Activated CD8-positive, alpha-beta memory T cell treated with anti-CD3 and anti-CD28 coated beads for 24 hours (primary cell): ENCODE measurements at regions not wholly inside any gene's neighbourhood (a gene's known extent, or its start where the extent isn't known, plus 50 kb on each side); places are given as distances from the start of the nearest gene placed in this dataset.

Source experiments
- DNase-seq: peaks from one replicate; pipeline ENCODE4 v3.0.0-alpha.2; 2020

DNA sequence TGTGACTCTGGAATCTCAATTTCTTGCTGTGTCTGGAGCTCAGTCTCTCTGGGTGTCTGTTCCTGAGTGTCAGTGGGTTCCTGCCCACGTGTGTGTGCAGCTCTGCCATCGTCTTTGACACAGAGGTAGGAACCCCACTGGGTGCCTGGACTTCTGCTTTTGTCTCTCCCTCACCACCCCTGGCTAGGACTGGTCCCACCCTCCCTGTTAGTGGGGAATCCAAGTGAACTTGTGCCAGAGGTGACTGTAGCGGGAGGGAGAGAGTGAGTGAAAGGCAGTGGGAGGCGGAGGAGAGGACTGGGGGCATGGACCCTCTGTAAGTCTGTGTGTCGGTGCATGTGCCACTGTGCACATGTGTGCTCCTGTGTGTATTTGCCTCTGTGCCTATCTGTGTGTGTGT lies 299.9 kb upstream of the ZMIZ1 start:
- DNase-seq, result no peak

DNA sequence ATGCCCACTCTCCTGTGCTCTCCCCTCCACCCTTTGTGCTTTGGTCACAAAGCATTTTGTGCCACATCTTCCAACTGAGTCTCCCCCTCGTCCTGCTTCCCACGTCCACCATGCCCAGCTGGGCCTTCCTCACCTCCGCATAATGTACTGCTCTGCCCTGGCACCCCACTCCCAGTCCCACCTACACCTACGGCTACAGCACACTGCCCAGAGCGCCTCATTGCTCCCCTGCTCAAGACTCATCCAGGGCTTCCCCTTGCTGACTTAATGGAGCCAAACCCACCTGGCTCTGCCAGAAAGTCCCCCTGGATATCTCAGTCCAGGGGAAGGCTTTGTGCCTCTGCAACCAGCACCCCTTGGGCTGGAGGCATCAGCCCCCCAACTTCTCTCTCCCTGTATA lies 299.2 kb upstream of the ZMIZ1 start:
- DNase-seq, result peak; percentile 32

DNA sequence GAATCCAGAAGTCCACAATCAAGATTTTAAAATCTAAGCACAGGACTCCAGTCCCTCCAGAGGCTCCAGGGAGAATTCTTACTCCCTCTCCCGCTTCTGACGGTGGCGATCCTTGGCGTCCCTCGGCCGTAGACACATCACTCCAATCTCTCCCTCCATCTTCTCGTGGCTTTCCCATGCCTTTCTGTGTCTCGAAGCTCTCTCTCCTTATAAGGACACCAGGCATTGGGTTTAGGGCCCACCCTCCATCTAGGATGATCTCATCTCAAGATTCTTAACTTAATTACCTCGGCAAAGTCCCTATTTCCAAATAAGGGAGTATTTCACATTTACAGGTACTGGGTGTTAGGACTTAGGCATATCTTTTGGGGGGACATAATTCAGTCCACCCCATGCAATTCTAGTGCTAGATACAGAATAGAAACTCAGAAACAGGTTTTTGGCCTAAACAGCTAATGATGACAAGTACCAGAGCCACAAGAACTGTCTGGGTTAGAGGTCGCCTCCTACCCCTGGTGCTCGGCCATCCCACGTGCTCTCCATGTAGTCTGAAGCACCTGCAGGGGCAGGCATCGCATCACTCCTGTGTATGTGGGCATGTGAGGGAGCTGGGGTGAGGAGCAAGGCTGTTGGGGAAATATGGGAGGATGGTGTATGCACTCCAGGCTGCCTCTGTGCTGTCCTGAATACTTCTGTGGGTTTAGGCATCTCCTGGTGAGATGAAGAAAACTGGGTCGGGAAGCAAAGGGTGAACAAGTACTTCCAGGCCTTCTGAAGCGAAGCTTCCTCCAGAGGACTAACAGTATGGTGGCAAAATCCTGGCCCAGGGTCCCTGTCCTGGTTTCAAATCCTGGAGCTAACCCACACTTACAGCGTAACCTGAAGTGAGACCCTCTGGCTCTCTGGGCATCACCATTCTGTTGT lies 298.3 kb upstream of the ZMIZ1 start:
- peak; percentile 37 for DNase-seq

DNA sequence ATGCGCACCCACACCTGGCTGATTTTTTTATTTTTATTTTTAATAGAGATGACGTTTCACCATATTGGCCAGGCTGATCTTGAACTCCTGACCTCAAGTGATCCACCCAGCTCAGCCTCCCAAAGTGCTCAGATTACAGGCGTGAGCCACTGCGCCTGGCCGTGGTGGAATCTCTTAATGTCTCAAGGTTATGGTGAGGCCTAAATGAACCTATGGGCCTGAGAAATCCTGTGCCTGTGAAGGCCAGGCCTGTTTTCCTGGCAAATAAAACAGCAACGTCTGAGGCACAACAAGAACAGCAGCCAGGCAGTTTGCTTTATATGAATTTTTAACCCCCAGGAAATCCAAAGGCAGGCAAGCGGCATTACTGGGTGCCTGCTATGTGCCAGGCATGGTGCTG lies 297.5 kb upstream of the ZMIZ1 start:
- DNase-seq, result peak; percentile 28

DNA sequence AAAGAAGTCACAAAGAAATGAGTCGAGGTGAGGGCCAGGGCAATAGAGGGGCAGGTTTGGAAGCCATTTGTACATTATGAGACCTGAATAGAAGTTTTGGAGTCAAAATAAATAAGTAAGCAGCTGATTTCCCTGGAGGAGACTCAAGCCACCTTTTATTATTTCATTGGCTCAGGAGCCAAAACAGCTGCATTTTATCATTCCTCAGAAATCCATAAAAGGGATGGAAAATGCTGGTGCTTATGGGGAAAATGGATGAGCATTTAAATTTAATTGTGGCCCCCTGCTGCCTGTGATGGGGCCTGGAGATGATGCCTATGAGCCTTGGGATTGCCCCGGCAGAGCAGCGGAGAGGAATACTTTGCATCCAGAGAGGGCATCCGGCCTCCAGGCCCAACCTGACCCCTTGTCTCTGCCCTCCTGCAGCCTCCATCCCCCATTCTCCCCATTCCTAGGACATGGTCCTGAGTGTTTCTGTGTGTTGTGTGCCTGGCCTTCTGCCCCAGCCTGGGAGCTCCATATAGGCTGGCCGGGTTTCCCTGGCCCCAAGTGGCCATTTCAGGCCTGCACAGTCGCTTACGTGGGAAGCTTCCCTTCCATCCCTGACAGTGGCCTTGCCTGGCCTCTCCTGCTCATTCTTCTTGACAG lies 296.8 kb upstream of the ZMIZ1 start:
- DNase-seq, result no peak

DNA sequence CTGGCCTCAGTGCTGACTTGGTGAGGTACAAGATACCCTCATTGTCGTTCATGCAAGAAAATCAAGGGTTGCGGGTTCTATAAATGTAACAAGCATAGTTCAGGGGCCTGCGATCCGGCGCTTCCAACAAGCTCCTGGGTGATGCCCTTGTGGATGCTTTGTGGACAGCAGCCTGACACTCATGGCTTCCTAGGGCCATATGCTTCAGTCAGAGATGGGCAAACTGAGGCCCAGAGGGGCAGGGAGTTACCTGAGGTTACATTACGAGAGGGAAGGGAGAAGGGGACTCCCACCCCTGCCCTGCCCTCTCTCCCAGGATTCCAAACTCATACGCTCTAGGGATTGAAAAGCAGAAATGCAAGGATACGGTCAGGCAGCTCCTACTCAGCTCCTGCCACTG lies 296.3 kb upstream of the ZMIZ1 start:
- peak; percentile 42 for DNase-seq

DNA sequence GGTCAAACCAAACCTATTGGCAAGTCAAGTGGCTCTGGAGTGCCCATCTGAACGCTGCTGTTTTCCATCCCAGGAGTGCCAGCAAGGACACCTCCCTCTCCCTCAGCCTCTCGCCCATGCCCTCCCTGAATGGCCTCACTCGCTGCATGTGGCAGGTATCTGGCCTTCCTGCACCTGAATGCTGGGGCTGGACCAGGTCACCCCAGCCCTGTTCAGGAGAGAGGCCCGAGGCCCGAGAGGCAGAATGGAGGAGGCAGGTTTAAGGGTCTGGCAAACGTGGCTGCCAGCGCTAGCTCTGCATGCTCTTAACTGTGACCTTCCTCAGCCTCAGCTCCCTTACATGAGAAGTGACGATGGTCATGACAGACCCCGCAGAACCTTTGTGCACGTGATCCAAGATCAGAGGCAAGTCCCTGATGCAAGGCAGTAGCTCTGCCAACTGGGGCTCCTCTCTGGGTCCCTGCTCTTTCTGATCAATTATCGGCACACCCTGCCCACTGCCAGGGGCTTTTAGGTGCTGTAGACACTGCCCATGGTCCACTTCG lies 295.7 kb upstream of the ZMIZ1 start:
- peak; percentile 42 for DNase-seq

DNA sequence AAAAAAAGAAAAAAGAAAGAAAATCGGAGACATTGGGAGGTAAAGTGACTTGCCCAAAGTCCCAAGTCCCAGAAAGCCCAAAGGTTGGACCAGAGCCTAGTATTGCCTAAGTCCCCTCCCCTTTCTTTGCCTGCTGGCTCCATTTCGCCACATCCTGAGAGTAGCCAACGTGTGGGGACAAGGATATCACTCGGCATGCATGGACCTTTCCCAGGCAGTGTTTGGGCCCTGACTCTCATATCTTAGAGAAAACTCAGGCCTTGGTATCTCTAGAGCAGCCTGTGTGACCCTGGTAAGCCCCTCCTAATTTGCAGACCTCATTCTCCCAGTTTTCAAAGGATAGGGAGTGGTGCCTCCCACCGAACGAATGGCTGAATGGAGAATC lies 294.2 kb upstream of the ZMIZ1 start:
- peak; percentile 42 for DNase-seq

DNA sequence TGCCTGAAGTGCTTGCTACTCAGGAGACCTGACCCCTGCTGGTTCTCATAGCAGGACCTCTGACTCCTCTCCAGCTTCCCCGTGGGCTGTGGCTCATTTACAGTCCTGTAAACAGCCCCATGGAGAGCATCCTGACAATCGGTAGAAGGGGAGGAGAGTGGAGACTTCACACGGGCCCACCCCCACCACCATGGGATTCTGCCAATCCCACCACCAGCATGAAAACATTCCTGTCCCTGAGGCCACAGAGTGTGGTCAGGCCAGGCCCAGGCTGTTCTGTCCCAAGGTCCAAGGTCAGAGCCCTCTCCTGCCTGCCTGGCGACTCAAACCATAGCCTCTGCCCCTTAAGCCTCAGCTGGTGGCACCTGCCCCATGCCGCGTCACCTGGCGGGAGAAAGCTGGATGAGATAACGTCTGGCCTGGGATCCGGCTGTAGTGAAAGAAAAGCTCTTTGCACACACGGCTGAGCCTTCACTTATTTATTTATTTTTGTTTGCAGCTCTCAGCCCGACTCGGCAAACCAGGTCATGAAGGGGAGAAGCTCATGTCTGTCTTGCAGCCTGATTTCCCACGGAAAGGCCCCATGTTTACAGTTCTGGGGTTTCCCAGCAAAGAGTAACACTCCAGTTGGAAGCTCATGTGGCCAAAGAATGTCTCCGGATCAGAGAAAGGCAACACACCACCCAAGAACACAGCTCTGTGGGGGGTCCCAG lies 293.6 kb upstream of the ZMIZ1 start:
- DNase-seq, result peak; percentile 41

DNA sequence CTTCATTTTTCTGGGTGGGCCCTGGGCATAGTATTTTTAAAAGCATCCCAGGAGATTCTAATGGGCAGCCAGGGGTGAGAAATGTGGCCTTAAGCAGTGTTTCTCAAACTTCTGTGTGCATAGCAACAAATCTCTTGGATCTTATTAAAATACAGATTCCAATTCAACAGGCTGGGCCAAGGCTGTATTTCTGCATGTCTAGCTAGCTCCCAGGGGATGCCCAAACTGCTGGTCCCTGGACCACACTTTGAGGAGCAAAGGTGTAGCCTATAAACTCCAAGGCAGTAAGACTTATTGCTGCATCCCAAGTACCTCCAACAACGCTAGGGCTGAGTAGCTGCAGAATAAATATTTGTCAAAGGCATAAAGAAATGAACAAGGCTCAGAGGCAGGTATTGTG lies 292.9 kb upstream of the ZMIZ1 start:
- DNase-seq, result no peak

DNA sequence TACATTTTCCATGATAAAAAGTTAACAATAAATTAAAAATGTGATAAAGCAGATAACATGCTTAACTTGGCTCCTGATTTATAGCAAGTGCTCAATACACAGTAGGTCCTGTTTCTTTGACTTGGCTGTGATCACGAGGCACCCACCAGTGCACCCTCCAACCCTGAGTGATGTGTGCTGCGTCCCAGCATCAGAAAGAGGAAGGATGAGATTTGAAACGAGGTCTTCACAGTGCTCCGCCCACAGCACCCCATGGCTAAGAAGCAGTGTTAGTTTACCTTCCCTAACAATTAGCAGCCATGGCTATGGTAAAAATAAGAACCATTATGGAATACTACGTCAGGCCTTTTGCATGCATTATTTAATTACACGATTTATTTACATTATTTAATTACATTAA lies 292.0 kb upstream of the ZMIZ1 start:
- no peak for DNase-seq

DNA sequence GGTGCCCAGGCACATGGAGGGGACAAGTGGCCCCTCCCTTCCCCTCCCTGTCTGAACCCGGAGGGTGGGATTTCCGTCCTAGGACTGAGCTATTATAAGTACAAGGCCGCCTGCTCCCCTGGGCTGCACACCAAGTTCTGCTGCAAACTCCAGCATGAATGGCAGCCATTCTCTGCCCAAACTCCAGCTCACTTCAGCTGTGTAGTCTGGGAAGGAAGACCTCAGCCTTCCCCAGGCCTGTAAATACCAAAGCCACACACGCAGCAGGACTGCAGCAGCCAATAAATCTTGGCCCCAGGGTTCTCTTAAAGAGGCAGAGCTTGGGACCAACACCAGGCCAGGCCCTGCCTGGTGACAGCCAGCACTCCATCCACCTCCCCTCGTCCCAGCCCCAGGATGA lies 291.3 kb upstream of the ZMIZ1 start:
- DNase-seq, result no peak

DNA sequence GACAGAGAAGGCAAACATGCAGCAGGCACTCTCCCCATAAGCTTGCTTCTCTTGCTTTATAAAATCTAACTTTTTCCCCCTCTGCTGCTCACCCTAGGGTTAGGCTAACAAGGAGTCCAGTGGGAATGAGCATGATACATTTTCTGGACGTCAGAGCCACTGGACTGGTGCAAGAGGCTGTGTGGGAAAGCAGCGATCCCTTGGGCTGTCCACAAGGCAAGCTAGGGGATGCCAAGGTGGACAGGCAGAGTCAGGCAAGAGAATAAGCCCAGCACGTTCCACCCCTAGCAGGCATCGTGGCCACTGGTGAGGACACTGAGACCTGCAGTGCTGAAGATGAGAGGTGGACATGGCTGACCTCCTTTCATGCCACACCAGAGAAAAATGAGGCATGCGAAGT lies 290.9 kb upstream of the ZMIZ1 start:
- no peak for DNase-seq

DNA sequence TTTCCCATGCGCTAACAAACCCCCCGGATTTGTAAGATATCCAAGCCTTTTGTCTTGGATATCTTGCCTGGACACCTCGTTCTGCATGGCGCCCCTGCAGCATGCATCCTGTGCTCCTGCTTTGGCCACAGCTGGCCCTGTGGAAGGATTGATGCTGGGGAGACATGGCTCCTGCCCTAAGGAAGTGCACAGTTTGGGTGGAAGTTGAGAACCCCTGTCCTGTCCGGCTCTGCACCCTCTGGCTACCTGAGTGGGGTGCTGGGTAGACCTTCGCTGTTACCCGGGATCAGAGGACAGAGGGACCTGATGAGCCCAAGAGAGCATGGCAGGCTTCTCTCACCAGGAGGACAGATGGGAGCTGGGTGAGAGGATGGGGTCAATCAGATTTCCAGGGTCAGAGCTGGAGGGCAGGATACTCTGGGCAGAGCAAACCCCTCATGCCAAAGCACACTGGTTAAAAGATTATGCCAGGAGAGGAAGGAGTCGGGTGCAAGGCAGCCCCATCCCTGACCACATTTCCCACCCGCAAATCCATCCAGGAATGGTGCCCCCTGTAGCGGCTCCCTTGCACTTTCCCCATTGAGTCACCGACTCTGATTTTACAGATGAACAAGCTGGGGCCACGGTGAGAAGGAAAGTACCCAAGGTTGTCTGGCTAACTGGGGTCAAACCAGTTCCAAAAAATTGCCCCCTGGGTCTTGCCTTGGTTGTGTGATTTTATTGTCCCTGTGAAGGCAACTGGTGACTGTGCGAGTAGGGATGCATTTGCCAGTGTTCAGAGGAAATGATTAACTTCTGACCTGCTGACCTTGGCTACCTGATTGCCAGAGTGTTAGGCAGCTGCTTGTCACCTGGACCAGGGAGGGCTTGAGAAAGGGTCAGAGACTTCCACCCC lies 290.1 kb upstream of the ZMIZ1 start:
- DNase-seq, result no peak

DNA sequence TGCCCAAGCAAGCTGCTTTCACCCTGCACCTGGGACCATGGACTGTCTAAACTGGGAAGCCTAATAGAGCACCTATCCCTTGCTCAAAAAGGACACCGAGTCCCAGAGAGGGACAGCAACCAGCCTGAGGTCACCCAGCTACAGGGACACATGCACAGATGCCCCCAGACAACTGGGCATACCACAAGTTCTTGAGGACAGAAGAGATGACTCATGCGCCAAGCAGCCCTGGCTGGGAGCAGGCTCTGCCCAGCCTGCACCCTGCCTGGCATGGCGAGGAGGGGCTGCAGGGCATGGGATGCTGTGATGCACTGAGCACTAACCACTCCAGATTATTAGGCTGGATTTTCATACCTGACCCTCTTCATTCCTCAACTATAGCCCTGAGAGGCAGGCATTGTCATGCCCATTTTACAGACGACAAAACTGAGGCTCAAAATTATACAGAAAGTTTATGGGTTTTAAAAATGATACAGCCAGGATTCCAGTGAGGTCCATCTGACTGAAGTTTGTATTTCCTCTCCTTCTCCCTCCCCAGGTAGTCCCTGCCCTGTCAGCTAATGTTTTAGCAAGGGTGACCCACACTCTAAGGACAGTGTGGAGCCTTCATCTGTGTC lies 289.3 kb upstream of the ZMIZ1 start:
- DNase-seq, result no peak

DNA sequence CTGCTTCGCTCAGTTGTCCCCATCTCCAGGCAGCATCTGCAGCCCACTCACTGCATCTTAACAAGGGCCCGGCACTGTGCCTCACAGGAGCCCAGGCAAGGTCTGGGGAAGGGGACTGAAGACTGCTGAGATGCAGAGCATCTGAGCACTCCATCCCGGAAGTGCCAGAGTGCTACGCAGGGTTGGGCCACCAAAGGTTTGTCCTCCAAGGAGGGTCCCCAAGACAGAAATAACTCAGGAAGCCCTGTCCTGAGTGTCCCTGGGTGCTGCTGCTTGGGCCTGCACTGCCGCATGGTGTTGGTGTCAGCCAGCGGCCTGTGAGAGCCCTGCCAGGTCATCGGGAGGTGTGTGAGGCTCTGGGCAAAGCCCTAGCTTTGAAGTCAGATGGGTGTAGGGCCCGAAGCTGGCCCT lies 288.2 kb upstream of the ZMIZ1 start:
- no peak for DNase-seq

DNA sequence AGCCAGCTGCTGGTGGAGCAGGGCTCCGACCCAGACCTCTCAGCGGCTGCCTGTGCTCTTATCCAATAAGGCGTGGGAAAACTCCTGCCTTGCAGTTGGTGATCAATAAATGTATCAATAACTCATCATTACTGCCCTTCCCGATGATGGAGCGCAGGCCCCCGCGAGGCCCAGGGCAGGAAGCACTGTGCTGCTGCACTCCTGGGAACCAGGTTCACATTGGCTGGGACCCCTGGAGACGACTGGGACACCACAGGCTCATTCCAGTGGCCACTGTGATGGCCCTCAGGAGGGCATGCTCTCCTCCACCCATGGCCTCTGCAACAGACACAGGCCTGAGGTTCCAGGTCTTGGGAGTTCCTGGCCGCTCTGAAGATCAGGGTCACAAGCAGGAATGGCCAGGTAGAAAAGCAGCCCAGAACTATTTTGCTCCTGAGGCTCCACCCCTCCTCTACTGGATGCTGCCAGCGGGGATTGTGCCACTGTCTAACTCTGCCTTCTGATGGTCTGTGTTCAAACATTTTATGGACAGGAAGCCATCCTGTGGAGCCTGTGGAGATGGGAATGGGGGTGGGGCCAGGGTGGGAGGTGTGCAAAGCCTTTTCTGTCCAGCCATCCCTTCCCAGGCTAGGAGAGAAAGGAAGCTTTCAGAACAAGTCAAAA lies 287.4 kb upstream of the ZMIZ1 start:
- no peak for DNase-seq

DNA sequence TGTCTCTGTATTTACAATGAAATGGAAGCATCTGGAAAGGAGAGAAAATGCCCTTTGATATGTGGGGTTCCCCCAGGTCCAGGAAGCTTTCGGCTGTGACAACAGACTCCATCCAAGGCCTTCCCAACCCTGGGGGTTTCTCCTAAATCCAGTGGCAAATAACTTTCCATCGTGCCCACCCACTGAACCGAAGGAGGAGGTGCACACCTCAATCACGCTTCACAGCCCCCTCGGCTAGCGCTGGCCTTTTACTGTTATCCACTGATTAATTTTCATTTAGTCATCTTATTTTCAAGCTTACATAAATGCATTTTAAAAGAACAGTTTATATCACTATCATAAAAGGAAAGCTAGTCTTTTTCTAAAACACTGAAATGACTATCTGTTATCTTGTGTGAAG lies 286.8 kb upstream of the ZMIZ1 start:
- DNase-seq, result no peak

DNA sequence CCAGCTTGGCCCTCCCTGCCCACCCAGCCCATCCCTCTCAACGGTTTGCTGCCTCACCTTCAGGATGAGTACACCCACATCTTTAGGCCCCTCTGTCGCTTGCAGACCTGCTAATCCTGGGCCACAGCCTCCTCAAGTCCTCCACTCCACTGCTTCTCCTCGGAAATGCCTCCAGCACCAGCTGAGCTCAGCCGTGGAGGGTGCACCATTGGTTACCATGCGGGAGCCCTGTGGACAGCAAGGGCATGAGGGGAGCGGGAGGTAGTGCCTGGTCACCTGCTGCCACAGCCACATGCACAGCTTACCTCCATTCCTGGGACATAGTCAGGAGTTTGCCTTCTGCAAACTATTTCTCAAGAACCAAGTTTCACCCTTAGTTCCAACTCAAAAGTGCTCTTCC lies 286.3 kb upstream of the ZMIZ1 start:
- DNase-seq, result no peak

DNA sequence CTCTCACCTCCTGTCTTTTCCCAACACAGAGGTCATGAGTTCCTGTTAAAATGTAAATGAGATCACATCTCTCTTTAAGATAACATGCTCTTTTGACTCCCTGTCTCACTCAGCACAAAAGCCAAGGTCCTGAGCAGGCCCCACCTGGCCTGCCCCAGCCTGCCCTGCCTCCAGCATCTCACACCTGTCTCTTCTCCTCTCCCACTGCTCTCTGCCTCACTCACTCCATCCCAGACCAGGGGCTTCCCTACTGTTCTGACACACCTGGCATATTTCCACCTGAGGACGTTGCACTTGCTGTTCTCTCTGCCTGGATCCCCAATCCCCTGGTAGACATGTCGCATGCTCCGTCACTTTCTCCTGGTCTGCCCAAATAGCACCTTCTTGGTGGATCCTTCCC lies 285.0 kb upstream of the ZMIZ1 start:
- DNase-seq, result no peak

DNA sequence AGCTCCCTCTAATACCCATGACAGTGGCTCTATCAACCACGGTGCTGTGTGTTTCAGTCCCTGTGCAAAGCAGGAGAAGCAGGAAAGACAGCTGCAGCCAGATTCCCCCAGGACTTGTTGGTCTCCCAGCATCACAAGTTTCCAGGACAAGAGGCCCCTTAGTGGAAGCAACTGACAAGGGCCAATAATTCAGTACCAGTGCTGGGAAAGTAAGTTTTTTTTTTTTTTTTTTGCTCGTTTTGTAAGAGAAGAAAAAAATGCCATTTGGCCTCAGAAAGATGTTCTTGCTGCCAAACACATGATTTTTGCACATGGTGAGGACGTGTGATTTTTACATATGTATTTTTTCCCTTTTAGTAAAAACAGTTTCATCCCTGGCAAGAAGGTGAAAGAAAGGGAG lies 284.2 kb upstream of the ZMIZ1 start:
- no peak for DNase-seq

DNA sequence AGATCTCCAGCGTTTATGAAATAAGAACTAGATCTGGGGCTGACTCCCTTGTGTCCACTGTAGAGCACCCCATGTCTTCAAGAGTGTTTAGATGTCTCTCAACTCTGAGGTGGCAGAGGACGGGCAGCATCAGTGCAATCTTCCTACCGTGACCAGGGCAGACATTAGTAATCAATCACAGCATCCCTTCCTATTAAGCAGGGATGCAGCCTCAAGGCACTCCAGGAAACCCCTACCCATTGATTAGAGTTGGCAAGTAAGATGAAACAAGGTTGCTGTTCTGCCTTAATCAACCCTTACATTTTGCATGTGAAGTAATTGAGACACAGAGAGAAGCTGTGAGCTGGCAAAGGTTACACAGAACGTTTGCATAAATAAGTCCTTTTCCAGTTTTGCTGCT lies 283.7 kb upstream of the ZMIZ1 start:
- DNase-seq, result no peak
